ENCODE measurements at regions not wholly inside any gene's neighbourhood (a gene's known extent, or its start where the extent isn't known, plus 50 kb on each side); places are given as distances from the start of the nearest gene placed in this dataset.
"Not testable (repeated sequence)": the region's sequence is repeated elsewhere in the genome, so short reads cannot be mapped to it uniquely, and the experiment has no call there.

GRCh38 chr1:243074224-243074623 is 180.9 kb downstream of the CEP170 start:
- not testable (repeated sequence) for H3K4me3 ChIP-seq (ENCODE audit: low read depth, low read length)

GRCh38 chr1:243067056-243067455 is 188.0 kb downstream of the CEP170 start:
- H3K4me3 ChIP-seq (ENCODE audit: low read depth, low read length): not testable (repeated sequence)

More at GRCh38 chr1:243074224-243074623, 180.9 kb downstream of the CEP170 start:
- not testable (repeated sequence) for DNase-seq (ENCODE audit: low read depth)

GRCh38 chr1:243061965-243062364 is 193.1 kb downstream of the CEP170 start:
- H3K4me3 ChIP-seq (ENCODE audit: low read depth, low read length); DNase-seq (ENCODE audit: low read depth): not testable (repeated sequence)

More at GRCh38 chr1:243067056-243067455, 188.0 kb downstream of the CEP170 start:
- DNase-seq (ENCODE audit: low read depth): not testable (repeated sequence)

GRCh38 chr1:243055510-243055909 is 199.6 kb downstream of the CEP170 start:
- DNase-seq (ENCODE audit: low read depth); H3K4me3 ChIP-seq (ENCODE audit: low read depth, low read length): not testable (repeated sequence)

GRCh38 chr1:243055091-243055490 is 200.0 kb downstream of the CEP170 start:
- not testable (repeated sequence) for DNase-seq (ENCODE audit: low read depth); H3K4me3 ChIP-seq (ENCODE audit: low read depth, low read length)

- DNase-seq (ENCODE audit: low read depth); H3K4me3 ChIP-seq (ENCODE audit: low read depth, low read length): not testable (repeated sequence)
These were observed 200.4 kb downstream of the CEP170 start for GRCh38 chr1:243054681-243055080.

- not testable (repeated sequence) for H3K4me3 ChIP-seq (ENCODE audit: low read depth, low read length); DNase-seq (ENCODE audit: low read depth)
These were observed 202.0 kb downstream of the CEP170 start for GRCh38 chr1:243053048-243053447.

- DNase-seq (ENCODE audit: low read depth); H3K4me3 ChIP-seq (ENCODE audit: low read depth, low read length): not testable (repeated sequence)
These were observed 204.5 kb downstream of the CEP170 start for GRCh38 chr1:243050613-243051012.

GRCh38 chr1:243049716-243050115 is 205.4 kb downstream of the CEP170 start:
- H3K4me3 ChIP-seq (ENCODE audit: low read depth, low read length); DNase-seq (ENCODE audit: low read depth): not testable (repeated sequence)

GRCh38 chr1:243021365-243021764 is 233.7 kb downstream of the CEP170 start:
- DNase-seq (ENCODE audit: low read depth); H3K4me3 ChIP-seq (ENCODE audit: low read depth, low read length): not testable (repeated sequence)

GRCh38 chr1:243019030-243019635 is 235.9 kb downstream of the CEP170 start:
- DNase-seq (ENCODE audit: low read depth); H3K4me3 ChIP-seq (ENCODE audit: low read depth, low read length): not testable (repeated sequence)

GRCh38 chr1:243010719-243011118 is 244.4 kb downstream of the CEP170 start:
- not testable (repeated sequence) for DNase-seq (ENCODE audit: low read depth); H3K4me3 ChIP-seq (ENCODE audit: low read depth, low read length)

GRCh38 chr1:243001003-243001402 is 254.1 kb downstream of the CEP170 start:
- not testable (repeated sequence) for H3K4me3 ChIP-seq (ENCODE audit: low read depth, low read length); DNase-seq (ENCODE audit: low read depth)

- not testable (repeated sequence) for DNase-seq (ENCODE audit: low read depth); H3K4me3 ChIP-seq (ENCODE audit: low read depth, low read length)
These were observed 262.3 kb downstream of the CEP170 start for GRCh38 chr1:242992776-242993175.

GRCh38 chr1:242985096-242985495 is 270.0 kb downstream of the CEP170 start:
- DNase-seq (ENCODE audit: low read depth): not testable (repeated sequence)

GRCh38 chr1:242973341-242973740 is 281.7 kb downstream of the CEP170 start:
- not testable (repeated sequence) for H3K4me3 ChIP-seq (ENCODE audit: low read depth, low read length); DNase-seq (ENCODE audit: low read depth)

More at GRCh38 chr1:242985096-242985495, 270.0 kb downstream of the CEP170 start:
- H3K4me3 ChIP-seq (ENCODE audit: low read depth, low read length): not testable (repeated sequence)

Data from GM12865 (cell line).